GM18858 (cell line): ENCODE measurements at regions not wholly inside any gene's neighbourhood (a gene's known extent, or its start where the extent isn't known, plus 50 kb on each side); places are given as distances from the start of the nearest gene placed in this dataset.
"Not testable (repeated sequence)": the region's sequence is repeated elsewhere in the genome, so short reads cannot be mapped to it uniquely, and the experiment has no call there.

Experiments used
- ATAC-seq: cut with Tn5 transposase; IDR thresholded peaks from one replicate; pipeline ENCODE4 v1.9.1; 2021; ENCODE audit not compliant: unreplicated experiment

GRCh38 chr6:93848031-93848742 is 428.8 kb upstream of the EPHA7 start:
- no peak for ATAC-seq

- no peak for ATAC-seq
These were observed 422.8 kb upstream of the EPHA7 start for GRCh38 chr6:93842178-93842577.

GRCh38 chr6:93835451-93836145 is 416.2 kb upstream of the EPHA7 start:
- ATAC-seq, result not testable (repeated sequence)

GRCh38 chr6:93835026-93835425 is 415.7 kb upstream of the EPHA7 start:
- ATAC-seq, result not testable (repeated sequence)

- ATAC-seq, result not testable (repeated sequence)
These were observed 414.0 kb upstream of the EPHA7 start for GRCh38 chr6:93833326-93833725.

GRCh38 chr6:93829757-93830156 is 410.4 kb upstream of the EPHA7 start:
- ATAC-seq, result not testable (repeated sequence)

GRCh38 chr6:93829009-93829408 is 409.6 kb upstream of the EPHA7 start:
- ATAC-seq, result no peak

- no peak for ATAC-seq
These were observed 409.2 kb upstream of the EPHA7 start for GRCh38 chr6:93828553-93828952.

- no peak for ATAC-seq
These were observed 408.4 kb upstream of the EPHA7 start for GRCh38 chr6:93827728-93828127.

- ATAC-seq, result no peak
These were observed 406.6 kb upstream of the EPHA7 start for GRCh38 chr6:93825950-93826349.

- ATAC-seq, result no peak
These were observed 404.1 kb upstream of the EPHA7 start for GRCh38 chr6:93823489-93823888.

- no peak for ATAC-seq
These were observed 403.3 kb upstream of the EPHA7 start for GRCh38 chr6:93822434-93823265.

- ATAC-seq, result no peak
These were observed 402.6 kb upstream of the EPHA7 start for GRCh38 chr6:93821953-93822352.

- ATAC-seq, result no peak
These were observed 401.2 kb upstream of the EPHA7 start for GRCh38 chr6:93820465-93821082.

GRCh38 chr6:93819189-93819588 is 399.8 kb upstream of the EPHA7 start:
- no peak for ATAC-seq

GRCh38 chr6:93817937-93818336 is 398.6 kb upstream of the EPHA7 start:
- no peak for ATAC-seq

- no peak for ATAC-seq
These were observed 387.3 kb upstream of the EPHA7 start for GRCh38 chr6:93806409-93807270.

GRCh38 chr6:93801101-93801847 is 381.9 kb upstream of the EPHA7 start:
- ATAC-seq, result no peak

GRCh38 chr6:93799226-93799625 is 379.9 kb upstream of the EPHA7 start:
- ATAC-seq, result no peak

- ATAC-seq, result no peak
These were observed 374.8 kb upstream of the EPHA7 start for GRCh38 chr6:93794166-93794565.
